ENCODE measurements at regions not wholly inside any gene's neighbourhood (a gene's known extent, or its start where the extent isn't known, plus 50 kb on each side); places are given as distances from the start of the nearest gene placed in this dataset.

DNA sequence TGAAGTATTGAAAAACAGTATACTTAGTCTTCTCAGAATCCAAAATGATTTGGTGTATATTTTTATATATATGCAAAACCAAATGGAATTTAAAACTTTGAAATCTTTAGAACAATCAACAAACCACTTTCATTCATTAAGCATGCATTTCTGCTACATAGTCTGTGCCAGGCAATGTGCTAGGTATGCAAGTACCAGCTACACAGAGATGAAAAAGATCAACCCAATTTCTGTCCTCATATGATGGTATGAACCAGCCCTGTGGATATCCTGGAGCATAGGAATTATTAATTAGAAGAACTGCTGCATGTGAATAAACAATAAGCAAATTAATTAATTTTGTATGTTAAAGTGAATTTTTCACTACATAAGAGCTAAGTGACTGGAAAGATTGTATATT lies 51.2 kb upstream of the RTN4 start:
- no peak for DNase-seq (ENCODE audit: low spot score)

DNA sequence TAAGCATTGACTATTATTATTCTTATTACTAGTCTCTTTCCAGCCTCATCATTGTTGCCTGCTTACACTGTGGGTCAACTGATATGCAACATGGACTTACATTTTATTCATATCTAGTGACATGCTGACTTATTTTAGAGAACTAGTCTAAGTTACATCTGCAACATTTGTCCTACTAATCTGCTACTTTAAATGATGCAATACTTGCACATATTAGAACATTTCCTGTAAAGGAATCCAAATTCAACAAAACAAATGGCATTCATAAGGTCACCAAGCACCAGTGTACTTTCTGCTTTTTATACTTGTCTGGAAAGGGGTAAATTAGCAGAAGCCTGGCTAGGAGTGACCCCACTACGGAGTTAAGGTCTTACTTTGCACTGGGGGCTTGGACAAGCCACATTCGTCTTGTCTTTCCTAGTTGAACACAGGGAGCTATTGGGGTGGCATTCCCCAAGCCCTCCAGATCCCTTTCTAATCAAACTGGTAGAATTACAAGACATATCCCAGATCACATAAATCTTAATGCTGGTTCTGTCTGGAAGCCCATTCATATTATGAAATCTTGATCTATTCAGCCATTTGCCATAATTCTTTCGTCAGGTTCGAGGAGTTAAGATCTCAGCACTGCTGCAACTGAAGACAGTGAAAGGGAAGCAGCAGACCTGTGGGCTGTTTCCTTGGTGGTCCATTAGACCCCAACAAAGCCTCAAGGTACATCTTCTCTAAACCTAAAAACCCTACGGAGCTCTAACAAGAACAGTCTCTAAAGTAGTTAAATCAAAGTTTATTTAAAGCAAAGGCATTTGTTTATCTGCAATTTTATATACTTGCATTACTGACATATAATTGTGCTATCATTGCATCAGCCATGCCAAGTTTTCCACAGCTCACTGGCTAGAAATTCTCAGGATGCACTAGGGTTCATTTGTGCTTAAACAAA lies 49.9 kb upstream of the RTN4 start:
- DNase-seq (ENCODE audit: low spot score), result no peak
